ENCODE measurements at regions not wholly inside any gene's neighbourhood (a gene's known extent, or its start where the extent isn't known, plus 50 kb on each side); places are given as distances from the start of the nearest gene placed in this dataset.

GRCh38 chrX:146141221-146141620 lies 323.6 kb downstream of the SLITRK2 start:
- DNase-seq = no peak
- no peaks in the 10 kb centered on the region for H3K4me1 Mint-ChIP-seq (ENCODE audit: low read depth)
- no peaks in the 10 kb centered on the region for H3K36me3 Mint-ChIP-seq (ENCODE audit: low read depth)
- no peaks in the 10 kb centered on the region for H3K27me3 Mint-ChIP-seq
- peaks cover 1% of the 10 kb centered on the region for H3K9me3 Mint-ChIP-seq
- CTCF ChIA-PET = no interaction called here
- H3K27ac Mint-ChIP-seq = no peak overlapping the region
- POLR2A ChIA-PET = no interaction called here
- TF ChIP-seq CTCF (IDR thresholded peaks at IDR 0.05) = no peak
- H3K4me3 Mint-ChIP-seq = no peak overlapping the region
- intact Hi-C loops (cut with micrococcal nuclease) = no loop called here
- no peak for ATAC-seq

- H3K4me1 Mint-ChIP-seq (ENCODE audit: low read depth) = no peaks in the 10 kb centered on the region
- ChIA-PET CTCF (no interaction called here), POLR2A (no interaction called here)
- ATAC-seq (no peak), DNase-seq (no peak)
- no peak overlapping the region for H3K27ac Mint-ChIP-seq
- no peak overlapping the region for H3K4me3 Mint-ChIP-seq
- no peaks in the 10 kb centered on the region for H3K36me3 Mint-ChIP-seq (ENCODE audit: low read depth)
- peaks cover 1% of the 10 kb centered on the region for H3K9me3 Mint-ChIP-seq
- intact Hi-C loops (cut with micrococcal nuclease) = no loop called here
- TF ChIP-seq CTCF (IDR thresholded peaks at IDR 0.05) = no peak
- H3K27me3 Mint-ChIP-seq = no peaks in the 10 kb centered on the region
These were observed 326.4 kb downstream of the SLITRK2 start for GRCh38 chrX:146144039-146144438.

GRCh38 chrX:146154191-146154590 lies 336.6 kb downstream of the SLITRK2 start:
- ATAC-seq (no peak), DNase-seq (no peak)
- Mint-ChIP-seq H3K27me3 (no peaks in the 10 kb centered on the region), H3K27ac (no peak overlapping the region), H3K9me3 (no peaks in the 10 kb centered on the region), H3K4me3 (no peak overlapping the region), H3K36me3 (ENCODE audit: low read depth) (no peaks in the 10 kb centered on the region), H3K4me1 (ENCODE audit: low read depth) (no peaks in the 10 kb centered on the region)
- intact Hi-C loops (cut with micrococcal nuclease) = no loop called here
- POLR2A ChIA-PET = no interaction called here
- CTCF ChIA-PET = no interaction called here
- no peak for TF ChIP-seq CTCF (IDR thresholded peaks at IDR 0.05)

GRCh38 chrX:146160443-146161203 lies 343.0 kb downstream of the SLITRK2 start:
- DNase-seq (no peak), ATAC-seq (no peak)
- Mint-ChIP-seq H3K36me3 (ENCODE audit: low read depth) (no peaks in the 10 kb centered on the region), H3K4me1 (ENCODE audit: low read depth) (no peaks in the 10 kb centered on the region), H3K4me3 (no peak overlapping the region), H3K9me3 (no peaks in the 10 kb centered on the region), H3K27ac (no peak overlapping the region), H3K27me3 (no peaks in the 10 kb centered on the region)
- ChIA-PET POLR2A (no interaction called here), CTCF (no interaction called here)
- TF ChIP-seq CTCF (IDR thresholded peaks at IDR 0.05) = no peak
- intact Hi-C loops (cut with micrococcal nuclease) = no loop called here

- H3K4me3 Mint-ChIP-seq = no peak overlapping the region
- ChIA-PET CTCF (no interaction called here), POLR2A (no interaction called here)
- DNase-seq (no peak), ATAC-seq (no peak)
- intact Hi-C loops (cut with micrococcal nuclease) = no loop called here
- H3K4me1 Mint-ChIP-seq (ENCODE audit: low read depth) = no peaks in the 10 kb centered on the region
- H3K36me3 Mint-ChIP-seq (ENCODE audit: low read depth) = no peaks in the 10 kb centered on the region
- no peaks in the 10 kb centered on the region for H3K27me3 Mint-ChIP-seq
- no peak overlapping the region for H3K27ac Mint-ChIP-seq
- H3K9me3 Mint-ChIP-seq = peaks cover 2% of the 10 kb centered on the region
- no peak for TF ChIP-seq CTCF (IDR thresholded peaks at IDR 0.05)
These were observed 356.1 kb downstream of the SLITRK2 start for GRCh38 chrX:146173742-146174141.

Measured in activated CD8-positive, alpha-beta T cell treated with anti-CD3 and anti-CD28 coated beads for 36 hours (primary cell).